ENCODE measurements at regions not wholly inside any gene's neighbourhood (a gene's known extent, or its start where the extent isn't known, plus 50 kb on each side); places are given as distances from the start of the nearest gene placed in this dataset.

DNA sequence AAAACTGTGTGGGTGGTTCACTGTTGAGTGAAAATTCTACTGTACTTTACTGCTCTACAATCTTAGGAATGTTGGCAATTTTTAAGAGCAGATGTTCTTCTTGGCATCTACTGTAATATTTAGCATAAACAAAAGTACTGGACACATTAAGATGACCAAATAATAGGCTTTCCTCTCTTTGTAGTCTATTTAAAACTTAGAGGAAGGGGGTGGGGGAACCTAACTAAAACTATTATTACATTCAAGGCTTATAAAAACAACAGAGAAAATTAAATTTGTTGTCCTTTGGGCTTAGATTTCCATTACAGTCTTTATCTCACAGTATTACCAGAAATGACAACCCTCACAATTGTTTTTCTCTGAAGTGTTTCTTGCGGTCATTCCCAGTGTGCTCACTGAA, 181.2 kb downstream of the PLPPR4 start:
- TF ChIP-seq, protein P1, sequence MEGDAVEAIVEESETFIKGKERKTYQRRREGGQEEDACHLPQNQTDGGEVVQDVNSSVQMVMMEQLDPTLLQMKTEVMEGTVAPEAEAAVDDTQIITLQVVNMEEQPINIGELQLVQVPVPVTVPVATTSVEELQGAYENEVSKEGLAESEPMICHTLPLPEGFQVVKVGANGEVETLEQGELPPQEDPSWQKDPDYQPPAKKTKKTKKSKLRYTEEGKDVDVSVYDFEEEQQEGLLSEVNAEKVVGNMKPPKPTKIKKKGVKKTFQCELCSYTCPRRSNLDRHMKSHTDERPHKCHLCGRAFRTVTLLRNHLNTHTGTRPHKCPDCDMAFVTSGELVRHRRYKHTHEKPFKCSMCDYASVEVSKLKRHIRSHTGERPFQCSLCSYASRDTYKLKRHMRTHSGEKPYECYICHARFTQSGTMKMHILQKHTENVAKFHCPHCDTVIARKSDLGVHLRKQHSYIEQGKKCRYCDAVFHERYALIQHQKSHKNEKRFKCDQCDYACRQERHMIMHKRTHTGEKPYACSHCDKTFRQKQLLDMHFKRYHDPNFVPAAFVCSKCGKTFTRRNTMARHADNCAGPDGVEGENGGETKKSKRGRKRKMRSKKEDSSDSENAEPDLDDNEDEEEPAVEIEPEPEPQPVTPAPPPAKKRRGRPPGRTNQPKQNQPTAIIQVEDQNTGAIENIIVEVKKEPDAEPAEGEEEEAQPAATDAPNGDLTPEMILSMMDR (IDR thresholded peaks at IDR 0.05): no peak
- H3K27ac Mint-ChIP-seq: no peak overlapping the region
- Histone ChIP-seq H3K9ac (ENCODE audit: insufficient read depth, low read length, poor library complexity, severe bottlenecking) (no peak overlapping the region), H2AFZ (ENCODE audit: insufficient read depth, low read depth, low read length, poor library complexity, severe bottlenecking) (no peak overlapping the region), H3K36me3 (replicated peaks in 1 of 2; ENCODE audit: control insufficient read depth in 1 of 2, insufficient read depth in 2 of 2, low read length in 2 of 2) (no peaks in the 10 kb centered on the region), H3K4me2 (replicated peaks; ENCODE audit: extremely low read depth, low read length, poor library complexity, severe bottlenecking) (no peak overlapping the region), H3K4me1 (ENCODE audit: control insufficient read depth in 1 of 2, insufficient read depth in 2 of 2, low read length in 2 of 2) (peaks cover 0 to 5% of the 10 kb centered on the region in 2 donors), H3K27ac (ENCODE audit: low read depth in 1 of 2, low read length in 2 of 2) (no peak overlapping the region), H4K20me1 (ENCODE audit: insufficient read depth, low read length) (no peaks in the 10 kb centered on the region), H3K4me3 (replicated peaks in 1 of 3; ENCODE audit: low read depth in 2 of 3, low read length in 3 of 3) (no peak overlapping the region), H3K27me3 (ENCODE audit: control insufficient read depth in 2 of 2, insufficient read depth in 2 of 2, low read length in 2 of 2) (no peaks in the 10 kb centered on the region), H3K79me2 (ENCODE audit: insufficient read depth, low read length) (no peaks in the 10 kb centered on the region), H3K9me3 (replicated peaks in 1 of 2; ENCODE audit: control insufficient read depth in 1 of 2, insufficient read depth in 1 of 2, low read length in 2 of 2) (no peaks in the 10 kb centered on the region)
- peaks cover 0 to 5% (median 2%) of the 10 kb centered on the region in 7 donors for H3K9me3 Mint-ChIP-seq
- no peaks in the 10 kb centered on the region for H3K36me3 Mint-ChIP-seq
- H3K27me3 Mint-ChIP-seq (ENCODE audit: low read depth in 3 of 3): no peaks in the 10 kb centered on the region
- peaks cover 8% of the 10 kb centered on the region for H3K4me1 Mint-ChIP-seq
- no CpG with 5 or more reads among the region's 1 CpG for WGBS (ENCODE audit: insufficient coverage)
- no peak overlapping the region for H3K4me3 Mint-ChIP-seq
- DNase-seq: no peak
- intact Hi-C loops (cut with micrococcal nuclease): no loop called here

DNA sequence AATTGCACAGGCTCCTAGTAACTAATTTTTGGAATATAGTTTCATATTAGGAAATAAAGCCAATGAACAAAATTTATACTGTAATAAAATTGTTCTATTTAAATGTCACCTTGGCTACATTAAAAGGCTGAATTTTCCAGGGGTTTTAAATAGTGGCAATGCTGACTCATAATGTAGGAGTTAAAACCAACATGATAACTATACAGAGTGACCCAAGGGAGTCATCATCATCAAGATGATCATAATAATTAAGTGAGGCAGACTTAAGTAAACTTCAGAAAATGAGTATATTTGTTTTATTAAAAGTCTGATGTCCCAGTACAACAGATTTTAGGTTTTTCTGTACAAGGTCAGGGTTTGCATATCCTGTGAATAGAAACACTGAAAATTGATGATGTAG, 183.4 kb downstream of the PLPPR4 start:
- intact Hi-C loops (cut with micrococcal nuclease): no loop called here
- no peaks in the 10 kb centered on the region for H4K20me1 ChIP-seq (ENCODE audit: insufficient read depth, low read length)
- no peak overlapping the region for H3K27ac Mint-ChIP-seq
- no peak overlapping the region for H3K27ac ChIP-seq (ENCODE audit: low read depth in 1 of 2, low read length in 2 of 2)
- no peaks in the 10 kb centered on the region for H3K4me1 ChIP-seq (ENCODE audit: control insufficient read depth in 1 of 2, insufficient read depth in 2 of 2, low read length in 2 of 2)
- no peaks in the 10 kb centered on the region for H3K27me3 ChIP-seq (ENCODE audit: control insufficient read depth in 2 of 2, insufficient read depth in 2 of 2, low read length in 2 of 2)
- H3K36me3 Mint-ChIP-seq: no peaks in the 10 kb centered on the region
- H3K4me1 Mint-ChIP-seq: no peaks in the 10 kb centered on the region
- H3K36me3 ChIP-seq (replicated peaks in 1 of 2; ENCODE audit: control insufficient read depth in 1 of 2, insufficient read depth in 2 of 2, low read length in 2 of 2): no peaks in the 10 kb centered on the region
- no peak overlapping the region for H2AFZ ChIP-seq (ENCODE audit: insufficient read depth, low read depth, low read length, poor library complexity, severe bottlenecking)
- H3K79me2 ChIP-seq (ENCODE audit: insufficient read depth, low read length): no peaks in the 10 kb centered on the region
- TF ChIP-seq, protein P1 (IDR thresholded peaks at IDR 0.05): no peak
- peaks cover 0 to 5% (median 2%) of the 10 kb centered on the region in 7 donors for H3K9me3 Mint-ChIP-seq
- no peak overlapping the region for H3K4me3 ChIP-seq (replicated peaks in 1 of 3; ENCODE audit: low read depth in 2 of 3, low read length in 3 of 3)
- H3K9me3 ChIP-seq (replicated peaks in 1 of 2; ENCODE audit: control insufficient read depth in 1 of 2, insufficient read depth in 1 of 2, low read length in 2 of 2): no peaks in the 10 kb centered on the region
- no peak overlapping the region for H3K9ac ChIP-seq (ENCODE audit: insufficient read depth, low read length, poor library complexity, severe bottlenecking)
- H3K4me3 Mint-ChIP-seq: no peak overlapping the region
- H3K27me3 Mint-ChIP-seq (ENCODE audit: low read depth in 3 of 3): no peaks in the 10 kb centered on the region
- DNase-seq: no peak
- no peak overlapping the region for H3K4me2 ChIP-seq (replicated peaks; ENCODE audit: extremely low read depth, low read length, poor library complexity, severe bottlenecking)

Measured in CD14-positive monocyte (primary cell).